ENCODE measurements at regions not wholly inside any gene's neighbourhood (a gene's known extent, or its start where the extent isn't known, plus 50 kb on each side); places are given as distances from the start of the nearest gene placed in this dataset.

DNA sequence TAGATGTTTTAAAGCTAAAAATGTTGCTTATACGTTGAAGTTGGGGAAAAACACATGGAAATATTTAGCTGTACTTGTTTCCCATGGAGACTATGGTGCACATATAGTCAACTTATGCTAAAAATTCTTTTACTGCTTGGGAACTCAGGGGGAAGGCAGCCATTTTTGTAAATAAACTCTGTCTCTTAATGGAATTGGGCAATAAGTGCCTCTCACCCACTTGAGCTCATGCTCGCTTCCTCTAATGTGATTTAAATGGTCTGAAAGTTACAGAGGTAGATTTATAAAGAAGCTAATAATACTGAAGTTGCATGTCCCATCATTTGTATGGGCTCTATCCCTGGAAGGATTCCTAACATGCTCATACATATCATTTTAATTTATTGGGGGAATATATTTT is 523.8 kb downstream of the RASEF start:
- no peak overlapping the region for H3K4me3 ChIP-seq (ENCODE audit: control insufficient read depth, low read depth, low read length)
- TF ChIP-seq, protein P1, sequence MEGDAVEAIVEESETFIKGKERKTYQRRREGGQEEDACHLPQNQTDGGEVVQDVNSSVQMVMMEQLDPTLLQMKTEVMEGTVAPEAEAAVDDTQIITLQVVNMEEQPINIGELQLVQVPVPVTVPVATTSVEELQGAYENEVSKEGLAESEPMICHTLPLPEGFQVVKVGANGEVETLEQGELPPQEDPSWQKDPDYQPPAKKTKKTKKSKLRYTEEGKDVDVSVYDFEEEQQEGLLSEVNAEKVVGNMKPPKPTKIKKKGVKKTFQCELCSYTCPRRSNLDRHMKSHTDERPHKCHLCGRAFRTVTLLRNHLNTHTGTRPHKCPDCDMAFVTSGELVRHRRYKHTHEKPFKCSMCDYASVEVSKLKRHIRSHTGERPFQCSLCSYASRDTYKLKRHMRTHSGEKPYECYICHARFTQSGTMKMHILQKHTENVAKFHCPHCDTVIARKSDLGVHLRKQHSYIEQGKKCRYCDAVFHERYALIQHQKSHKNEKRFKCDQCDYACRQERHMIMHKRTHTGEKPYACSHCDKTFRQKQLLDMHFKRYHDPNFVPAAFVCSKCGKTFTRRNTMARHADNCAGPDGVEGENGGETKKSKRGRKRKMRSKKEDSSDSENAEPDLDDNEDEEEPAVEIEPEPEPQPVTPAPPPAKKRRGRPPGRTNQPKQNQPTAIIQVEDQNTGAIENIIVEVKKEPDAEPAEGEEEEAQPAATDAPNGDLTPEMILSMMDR (conservative IDR thresholded peaks at IDR 0.05; ENCODE audit: control insufficient read depth, insufficient read depth, low read depth, low read length) = no peak
- DNase-seq (ENCODE audit: low read depth) = no peak

DNA sequence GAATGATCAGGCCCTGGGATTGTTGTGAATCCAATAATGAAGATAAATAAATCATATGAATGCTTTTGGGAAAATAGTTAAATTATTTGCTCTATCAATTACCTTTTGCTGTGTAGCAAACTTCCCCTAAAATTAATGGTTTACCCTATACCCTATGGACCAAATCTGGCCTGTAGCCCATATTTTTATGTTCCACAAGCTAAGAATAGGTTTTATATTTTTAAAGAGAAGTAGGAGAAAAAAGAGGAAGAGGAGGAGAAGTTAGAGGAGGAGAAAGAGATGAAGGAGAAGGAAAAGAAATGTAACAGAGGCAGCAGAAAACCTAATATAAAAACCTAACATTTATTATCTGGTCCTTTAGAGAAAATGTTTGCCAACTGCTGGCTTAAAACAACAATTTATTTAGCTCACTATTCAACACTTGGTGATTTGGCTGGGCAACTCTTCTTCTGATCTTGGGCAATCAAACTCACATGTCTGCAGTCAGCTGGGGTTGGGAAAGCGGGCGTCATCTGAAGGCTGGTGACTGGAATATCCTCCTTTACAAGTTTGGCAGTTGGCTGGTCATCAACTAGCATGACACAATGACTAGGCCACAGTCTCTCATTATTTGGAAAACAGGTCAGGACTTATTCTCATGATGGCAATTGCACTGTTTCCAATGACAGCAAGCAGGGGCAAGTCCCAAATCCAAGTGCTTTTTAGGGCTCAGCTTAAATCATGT is 522.9 kb downstream of the RASEF start:
- DNase-seq (ENCODE audit: low read depth) = no peak
- no peak overlapping the region for H3K4me3 ChIP-seq (ENCODE audit: control insufficient read depth, low read depth, low read length)
- TF ChIP-seq, protein P1 (conservative IDR thresholded peaks at IDR 0.05; ENCODE audit: control insufficient read depth, insufficient read depth, low read depth, low read length) = no peak

DNA sequence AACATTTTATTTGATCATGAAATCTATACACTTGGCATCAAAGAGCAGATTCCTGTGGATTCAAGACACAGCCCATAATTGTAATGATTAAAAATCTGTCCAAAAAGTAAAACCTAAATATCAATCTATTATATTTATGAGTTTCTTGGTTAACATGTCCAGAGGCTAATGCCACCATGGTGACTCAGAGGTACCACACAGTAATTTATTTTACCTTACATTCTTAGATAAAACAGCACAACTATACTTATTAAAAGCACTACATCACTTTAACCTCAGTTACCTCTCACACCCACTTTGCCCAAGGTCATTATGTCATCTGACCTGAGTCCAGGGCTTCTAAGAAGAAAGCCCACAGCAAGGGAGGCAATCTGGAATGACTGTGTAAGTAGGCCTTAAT is 519.2 kb downstream of the RASEF start:
- TF ChIP-seq, protein P1 (conservative IDR thresholded peaks at IDR 0.05; ENCODE audit: control insufficient read depth, insufficient read depth, low read depth, low read length) = no peak
- no peak overlapping the region for H3K4me3 ChIP-seq (ENCODE audit: control insufficient read depth, low read depth, low read length)
- no peak for DNase-seq (ENCODE audit: low read depth)

DNA sequence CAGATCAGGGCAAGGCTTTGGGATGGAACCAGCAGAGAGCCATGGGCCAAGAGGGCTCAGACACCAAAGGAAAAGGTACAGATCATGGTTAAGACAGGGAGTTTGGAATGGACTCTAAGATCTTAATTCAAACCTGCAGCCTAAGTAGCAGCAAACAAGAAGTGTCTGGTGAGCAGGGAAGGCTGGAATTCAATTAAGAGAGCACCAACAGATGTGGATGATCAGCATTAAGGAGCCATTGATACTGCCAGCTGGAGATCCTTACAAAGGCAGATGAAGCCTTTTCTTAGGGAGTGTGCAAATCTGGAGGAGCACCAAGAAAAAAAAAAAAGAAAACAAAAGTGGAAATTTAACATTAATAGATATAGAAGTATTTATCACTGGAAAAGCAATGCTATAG is 516.8 kb downstream of the RASEF start:
- H3K4me3 ChIP-seq (ENCODE audit: control insufficient read depth, low read depth, low read length) = no peak overlapping the region
- TF ChIP-seq, protein P1 (conservative IDR thresholded peaks at IDR 0.05; ENCODE audit: control insufficient read depth, insufficient read depth, low read depth, low read length) = no peak
- DNase-seq (ENCODE audit: low read depth) = no peak

DNA sequence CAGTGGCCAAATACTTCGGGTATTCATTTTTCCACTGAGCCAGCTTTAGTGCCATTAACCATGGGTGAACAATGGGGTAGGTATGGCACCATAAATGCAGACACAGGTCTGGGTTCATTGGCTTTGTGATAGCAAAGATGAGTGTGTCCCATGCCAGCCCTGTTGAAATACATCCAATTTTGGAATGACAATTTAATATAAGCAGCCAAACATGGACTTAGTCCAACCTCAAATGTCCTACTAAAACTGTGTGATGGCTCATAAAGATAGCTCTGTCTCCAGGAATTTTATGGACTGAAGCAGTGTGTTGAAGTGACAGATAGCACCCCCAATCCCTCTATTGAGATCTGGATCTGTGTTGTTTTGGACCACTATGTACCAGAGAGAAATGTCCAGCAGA is 514.9 kb downstream of the RASEF start:
- TF ChIP-seq, protein P1 (conservative IDR thresholded peaks at IDR 0.05; ENCODE audit: control insufficient read depth, insufficient read depth, low read depth, low read length) = no peak
- H3K4me3 ChIP-seq (ENCODE audit: control insufficient read depth, low read depth, low read length) = no peak overlapping the region
- no peak for DNase-seq (ENCODE audit: low read depth)

DNA sequence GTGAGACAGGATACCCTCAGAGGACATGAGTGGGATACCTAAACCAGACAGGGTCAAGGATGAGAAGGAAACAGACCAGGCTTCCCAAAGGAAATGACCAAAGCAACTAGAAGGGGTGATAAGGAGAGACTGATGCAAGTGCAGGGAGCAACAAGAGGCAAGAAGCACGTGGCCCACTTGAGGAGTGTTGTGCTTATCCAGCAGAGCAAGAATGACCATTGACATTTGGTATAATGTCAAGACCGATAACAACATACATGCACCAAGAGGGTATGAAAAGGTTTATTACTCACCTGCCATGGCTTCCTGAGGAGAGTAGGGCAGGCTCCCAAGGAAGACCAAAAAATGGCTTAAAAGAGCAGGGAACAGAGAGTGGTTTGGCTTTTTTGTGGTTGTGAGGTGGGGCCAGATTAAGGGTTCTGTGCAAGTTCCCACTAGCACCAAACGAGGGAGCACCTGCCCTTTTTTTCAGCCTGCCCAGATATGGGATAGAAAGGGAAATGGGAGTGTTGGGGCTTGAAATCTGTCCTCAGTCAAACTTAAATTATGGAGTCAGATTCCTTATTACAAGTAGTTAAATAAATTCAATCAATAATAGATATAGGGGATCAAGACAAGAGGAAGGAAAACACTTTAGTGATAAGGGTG is 513.6 kb downstream of the RASEF start:
- TF ChIP-seq, protein P1 (conservative IDR thresholded peaks at IDR 0.05; ENCODE audit: control insufficient read depth, insufficient read depth, low read depth, low read length) = no peak
- no peak overlapping the region for H3K4me3 ChIP-seq (ENCODE audit: control insufficient read depth, low read depth, low read length)
- DNase-seq (ENCODE audit: low read depth) = no peak

All from fibroblast of mammary gland (primary cell).